Left lobe of liver (tissue), 2 donors: ENCODE measurements at regions not wholly inside any gene's neighbourhood (a gene's known extent, or its start where the extent isn't known, plus 50 kb on each side); places are given as distances from the start of the nearest gene placed in this dataset.
A peak's percentile ranks its signal among the peaks of the same experiment; 100 is the strongest.
"Not testable (repeated sequence)": the region's sequence is repeated elsewhere in the genome, so short reads cannot be mapped to it uniquely, and the experiment has no call there.

ENCODE experiments used
- ATAC-seq: fragments of 200-7000 bp; cut with Tn5 transposase; one replicate; pipeline ENCODE4 v1.9.1; 2020; ENCODE audit warnings: mild to moderate bottlenecking, moderate library complexity
- DNase-seq: peaks from one replicate; pipeline ENCODE4 v3.0.0-alpha.2; 2020; ENCODE audit warnings: low spot score
- donor health status: DM: no; HTN: no; CAD: no; lungs with moderate emphysema.
- donor health status: DM: no; HTN: yes; CAD: no.

- ATAC-seq, DNase-seq: not testable (repeated sequence)
Measured at GRCh38 chr21:6428498-6429092, 4092.8 kb upstream of the TPTE start.

- not testable (repeated sequence) for DNase-seq, ATAC-seq
Measured at GRCh38 chr21:6429924-6430323, 4091.5 kb upstream of the TPTE start.

DNA sequence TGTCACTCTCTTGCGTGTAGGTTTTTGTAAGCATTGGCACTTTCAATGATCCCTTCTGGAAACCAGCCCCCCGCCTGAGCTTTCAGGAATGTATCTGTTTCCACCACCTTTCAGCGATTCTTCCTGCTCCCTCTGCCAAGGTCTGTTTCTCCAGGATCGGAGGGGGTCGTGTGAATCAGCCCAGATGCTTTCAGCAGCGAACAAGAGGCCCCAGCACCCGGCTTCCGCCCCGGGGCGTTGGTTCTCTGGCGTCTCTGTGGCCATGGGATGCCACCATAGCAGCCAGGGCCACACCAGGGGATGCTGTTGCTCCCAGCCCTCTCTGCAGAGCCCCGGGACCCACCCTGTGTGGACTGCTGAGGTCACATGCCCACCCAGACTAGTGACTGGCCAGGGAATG is 4088.2 kb upstream of the TPTE start:
- not testable (repeated sequence) for DNase-seq, ATAC-seq

- not testable (repeated sequence) for DNase-seq, ATAC-seq
Measured at GRCh38 chr21:6436205-6436604, 4085.2 kb upstream of the TPTE start.

GRCh38 chr21:6436971-6437833 is 4084.2 kb upstream of the TPTE start:
- DNase-seq = not testable (repeated sequence)

DNA sequence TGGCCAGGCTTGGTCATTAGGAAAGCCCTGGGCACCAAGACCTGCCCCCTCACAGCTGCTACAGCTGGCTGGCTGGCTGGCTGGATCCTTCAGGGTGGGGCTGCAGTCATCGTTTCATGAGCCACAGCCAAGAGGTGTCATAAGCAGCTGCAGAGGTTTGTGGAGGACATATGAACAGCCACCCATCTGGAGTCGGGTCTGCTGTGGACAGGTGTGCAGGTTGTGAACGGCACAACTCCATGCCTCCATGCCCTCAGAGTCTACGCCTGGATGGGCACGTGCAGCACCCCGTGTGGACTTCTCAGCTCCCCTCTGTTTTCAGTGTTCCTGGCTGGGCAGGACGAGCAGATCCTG is 4083.6 kb upstream of the TPTE start:
- not testable (repeated sequence) for DNase-seq
- ATAC-seq = peak; percentile 48

More at GRCh38 chr21:6436971-6437833, 4084.2 kb upstream of the TPTE start:
- peak; percentile 73 for ATAC-seq

DNA sequence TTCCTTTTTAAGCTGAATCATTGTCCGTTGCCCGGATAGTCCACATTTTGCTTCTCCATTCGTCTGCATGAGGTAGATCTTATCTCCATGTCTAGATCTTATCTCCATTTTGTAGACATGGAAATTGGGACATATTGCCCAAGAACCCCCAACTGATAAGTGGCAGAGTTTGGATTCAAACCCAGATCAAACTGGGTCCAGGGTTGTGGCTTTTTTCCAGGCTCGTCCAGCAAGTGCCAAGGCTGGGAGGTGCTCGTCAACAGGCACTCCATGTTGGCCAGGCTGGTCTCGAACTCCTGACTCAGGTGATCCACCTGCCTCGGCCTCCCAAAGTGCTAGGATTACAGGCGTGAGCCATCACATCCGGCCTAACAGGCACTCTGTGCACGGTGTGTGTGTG is 4082.3 kb upstream of the TPTE start:
- DNase-seq (peak; percentile 60), ATAC-seq (peak; percentile 28)

DNA sequence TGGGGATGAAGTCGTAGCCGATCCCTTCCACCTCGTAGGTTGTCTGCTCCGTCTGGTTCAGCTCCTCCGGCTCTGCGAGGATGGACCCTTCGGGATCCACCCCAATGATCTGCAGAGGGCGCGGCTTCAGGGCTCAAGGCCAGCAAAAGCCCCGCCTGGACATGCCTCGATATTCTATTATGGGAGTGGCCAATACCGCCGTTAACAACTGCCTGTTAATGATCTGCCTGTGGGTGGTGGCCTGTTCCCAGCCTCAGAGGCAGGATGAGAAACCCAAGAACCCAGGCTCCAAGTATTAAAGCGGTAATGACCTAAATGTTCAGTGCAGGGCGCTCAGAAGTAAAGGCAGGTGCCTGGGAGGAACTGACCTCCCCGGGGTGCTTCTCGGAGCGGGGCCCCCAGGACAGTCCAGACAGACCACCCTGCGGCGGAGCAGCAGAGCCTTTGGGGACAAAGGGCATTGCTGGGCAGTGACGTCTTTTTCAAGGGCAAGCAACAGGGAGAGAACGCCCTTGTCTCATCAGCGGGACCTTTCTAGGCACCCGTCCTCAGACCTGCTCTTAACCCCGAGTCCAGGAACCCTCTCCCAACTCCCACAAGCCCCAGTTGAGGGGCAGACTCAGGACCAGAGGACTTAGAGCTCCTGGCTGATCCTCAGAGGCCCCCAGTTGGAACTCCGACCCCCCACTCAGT is 4066.6 kb upstream of the TPTE start:
- not testable (repeated sequence) for DNase-seq, ATAC-seq

GRCh38 chr21:6456011-6456661 is 4065.2 kb upstream of the TPTE start:
- peak; percentile 38 for ATAC-seq

GRCh38 chr21:6459761-6460160 is 4061.6 kb upstream of the TPTE start:
- ATAC-seq = peak; percentile 33
- not testable (repeated sequence) for DNase-seq

More at GRCh38 chr21:6456011-6456661, 4065.2 kb upstream of the TPTE start:
- not testable (repeated sequence) for DNase-seq

GRCh38 chr21:6461358-6461757 is 4060.0 kb upstream of the TPTE start:
- DNase-seq = not testable (repeated sequence)
- ATAC-seq = peak; percentile 36

DNA sequence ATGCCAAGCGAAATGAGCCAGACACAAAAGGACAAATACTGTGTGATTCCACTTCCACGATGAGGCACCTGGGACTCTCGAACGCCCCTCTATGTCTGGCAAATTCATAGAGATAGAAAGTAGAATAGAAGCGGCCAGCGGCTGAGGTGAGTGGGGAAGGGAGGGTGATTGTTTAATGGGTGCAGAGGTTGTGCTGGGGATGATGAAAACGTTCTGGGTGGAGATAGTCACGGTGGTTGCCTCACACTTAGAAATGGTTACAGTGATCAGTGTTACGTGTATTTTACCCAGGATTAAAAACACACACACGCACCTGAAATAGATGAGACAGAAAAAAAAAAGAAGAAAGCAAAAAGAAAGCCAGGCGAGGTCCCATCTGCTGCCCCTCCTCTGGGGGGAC is 4057.0 kb upstream of the TPTE start:
- not testable (repeated sequence) for DNase-seq

DNA sequence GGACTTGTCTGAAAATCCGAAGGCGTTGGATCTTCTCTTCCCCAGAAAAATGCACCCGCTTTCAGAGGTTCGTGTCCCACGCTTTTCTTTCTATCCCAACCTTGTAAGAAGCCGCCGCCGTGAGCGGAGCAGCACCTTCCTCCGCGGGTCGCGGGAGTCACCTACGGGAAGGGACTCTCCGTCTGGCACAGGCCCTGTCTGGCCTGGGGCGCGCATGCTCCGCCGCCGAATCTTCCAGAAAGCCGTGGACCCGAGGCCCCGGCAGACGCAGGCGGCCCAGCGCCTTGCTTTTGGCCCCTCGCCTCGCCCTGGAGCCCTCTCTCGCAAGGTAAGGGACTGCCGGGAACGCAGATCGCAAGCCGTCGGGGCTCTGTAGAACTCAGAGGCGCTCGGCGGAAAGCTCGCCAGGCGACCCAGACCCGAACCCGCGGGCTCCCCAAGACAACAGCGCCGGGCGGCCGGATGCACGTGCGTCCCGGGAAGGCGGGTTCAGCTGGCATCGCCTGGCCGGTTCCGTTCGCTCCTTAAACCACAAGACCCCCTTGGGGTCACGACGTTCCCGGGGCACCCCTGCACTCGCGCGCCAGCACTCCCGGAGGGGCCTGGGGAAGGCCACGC is 4055.2 kb upstream of the TPTE start:
- peak; percentile 38 for ATAC-seq
- DNase-seq = not testable (repeated sequence)

More for the DNA sequence above, 4057.0 kb upstream of the TPTE start:
- peak; percentile 44 for ATAC-seq

DNA sequence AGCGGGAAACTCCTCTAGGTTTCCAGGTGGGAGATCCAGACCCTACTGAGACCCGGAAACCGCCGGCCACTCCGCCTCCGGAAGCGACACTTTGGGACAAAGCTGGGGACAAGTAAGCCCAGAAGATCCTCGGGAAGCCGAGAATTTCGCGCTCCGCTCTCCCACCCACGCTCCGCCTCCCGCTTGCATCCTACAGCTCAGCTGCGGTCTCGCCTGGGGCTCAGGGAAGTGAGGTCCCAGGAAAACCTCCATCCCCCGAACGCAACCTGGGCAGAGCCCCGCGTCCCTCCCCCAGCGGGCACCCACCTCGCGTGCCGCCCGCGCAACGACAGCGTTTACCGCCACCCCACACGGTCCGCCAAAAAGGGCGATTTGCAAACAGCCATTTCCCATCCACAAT is 4054.7 kb upstream of the TPTE start:
- peak; percentile 20 for ATAC-seq
- DNase-seq = not testable (repeated sequence)

- not testable (repeated sequence) for DNase-seq
- ATAC-seq = peak; percentile 70
Measured at GRCh38 chr21:6467189-6467774, 4054.1 kb upstream of the TPTE start.

DNA sequence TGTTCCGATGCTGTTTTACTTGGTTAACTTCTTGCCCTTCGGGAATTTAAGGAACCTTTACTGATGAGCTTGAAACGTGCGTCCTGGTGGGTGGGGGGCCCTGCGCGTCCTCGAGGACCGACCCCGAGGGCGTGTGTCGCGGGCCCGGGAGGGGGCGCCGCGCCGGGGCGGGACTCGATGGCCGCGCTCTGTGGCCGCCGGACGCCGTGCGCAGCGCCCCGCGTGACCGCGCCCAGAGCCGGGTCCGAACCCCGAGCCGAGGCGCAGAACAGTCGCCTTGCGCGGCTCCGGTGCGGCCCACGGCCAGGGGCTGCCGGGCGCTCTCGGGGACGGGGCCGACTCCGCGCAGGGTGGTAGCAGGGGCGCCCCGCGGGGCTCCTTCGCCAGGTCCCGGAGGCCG is 4053.5 kb upstream of the TPTE start:
- DNase-seq = not testable (repeated sequence)
- peak; percentile 31 for ATAC-seq

GRCh38 chr21:6468331-6468860 is 4053.0 kb upstream of the TPTE start:
- not testable (repeated sequence) for DNase-seq, ATAC-seq

DNA sequence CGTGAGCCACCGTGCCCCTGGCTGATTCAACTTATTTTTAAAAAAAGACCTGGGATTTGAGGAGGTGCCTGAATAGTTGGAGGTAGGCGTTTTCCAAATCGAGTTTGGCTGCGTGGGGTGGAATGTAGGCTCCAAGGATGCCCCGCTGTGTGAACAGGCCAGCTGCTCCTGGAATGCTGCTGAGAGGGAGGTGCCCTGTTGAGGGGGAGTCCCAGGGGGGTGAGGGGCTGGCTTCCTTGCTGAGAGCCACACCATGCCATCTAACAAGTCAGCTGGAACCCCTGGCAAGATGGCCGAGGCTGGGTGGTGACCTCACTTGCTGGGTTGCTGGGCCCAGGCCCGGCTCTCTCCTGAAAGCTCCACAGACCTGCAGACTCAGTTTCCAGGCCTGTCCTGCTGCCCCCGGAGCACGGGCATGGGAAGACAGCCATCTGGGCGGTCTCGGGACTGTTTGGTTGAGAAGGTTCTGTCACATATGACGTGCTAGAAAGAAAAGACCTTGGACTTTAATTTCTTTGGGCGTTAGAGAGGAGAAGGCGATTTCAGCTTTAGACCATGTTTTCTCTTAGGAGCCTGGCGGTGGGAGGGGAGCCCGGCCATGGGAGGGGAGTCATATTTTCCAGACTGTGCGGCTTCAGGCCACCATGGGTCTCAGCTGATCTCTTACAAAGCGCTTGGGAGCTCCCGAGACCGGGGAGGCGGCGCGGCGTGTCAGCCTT is 4047.0 kb upstream of the TPTE start:
- DNase-seq, ATAC-seq: not testable (repeated sequence)

DNA sequence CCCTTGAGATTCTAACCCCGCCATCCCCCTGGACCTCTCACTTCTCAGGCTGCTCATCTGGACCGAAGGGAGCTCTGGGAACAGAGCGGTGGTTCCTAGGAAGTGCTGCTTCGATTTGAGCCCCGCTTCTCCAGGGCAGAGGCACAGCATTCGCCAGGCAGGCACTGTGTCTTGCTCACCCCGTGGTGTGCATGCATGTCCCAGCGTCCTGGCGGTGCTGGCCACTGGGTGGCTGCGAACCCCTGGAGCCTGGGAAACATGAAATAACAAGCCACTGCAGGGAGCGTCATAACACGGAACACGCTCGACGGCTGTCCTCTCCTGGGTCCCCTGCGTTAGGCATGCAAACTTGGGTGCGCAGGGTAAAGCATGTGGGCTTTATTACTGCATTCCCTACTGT is 4040.3 kb upstream of the TPTE start:
- not testable (repeated sequence) for DNase-seq

More for the DNA sequence above, 4040.3 kb upstream of the TPTE start:
- not testable (repeated sequence) for ATAC-seq
